Tibial nerve (tissue), 4 donors: ENCODE measurements at regions not wholly inside any gene's neighbourhood (a gene's known extent, or its start where the extent isn't known, plus 50 kb on each side); places are given as distances from the start of the nearest gene placed in this dataset.

Experiments used
- DNase-seq, 2 donors: peaks; one replicate each; pipeline ENCODE4 v3.0.0-alpha.2; 2019; ENCODE audit warnings: low spot score in 2 of 2
- H3K27ac ChIP-seq, 4 donors: fragments of 200-600 bp; sonication (generic) in 3 of 4; one replicate each; pipeline ENCODE4 v1.5.1; 2017 to 2019; ENCODE audit warnings: mild to moderate bottlenecking in 1 of 4
- H3K27me3 ChIP-seq, 2 donors: fragments of 200-600 bp; sonication (generic) in 1 of 2; one replicate each; pipeline versions ENCODE4 v1.5.1 to v1.6.0; 2017 to 2019
- H3K36me3 ChIP-seq, 3 donors: fragments of 200-600 bp; sonication (generic); one replicate each; pipeline ENCODE4 v1.5.1; 2018 to 2019
- H3K4me1 ChIP-seq, 4 donors: fragments of 200-600 bp; sonication (generic) in 3 of 4; one replicate each; pipeline ENCODE4 v1.5.1; 2017 to 2019
- H3K4me3 ChIP-seq, 4 donors: fragments of 200-600 bp; sonication (generic) in 3 of 4; one replicate each; pipeline ENCODE4 v1.5.1; 2017 to 2019; ENCODE audit warnings: mild to moderate bottlenecking in 1 of 4, moderate library complexity in 1 of 4
- H3K9me3 ChIP-seq, 4 donors: fragments of 200-600 bp; sonication (generic) in 3 of 4; one replicate each; pipeline ENCODE4 v1.5.1; 2017 to 2019
- CTCF ChIP-seq, 5 experiments: fragments of 200-600 bp in 3 of 5; fragments of 450-650 bp in 2 of 5; sonication (generic) in 3 of 5; IDR thresholded peaks; one replicate each; pipeline ENCODE4 v1.5.1; 2016 to 2019; ENCODE audit warnings: antibody characterized with exemption in 5 of 5, mild to moderate bottlenecking in 3 of 5, moderate library complexity in 2 of 5
- EP300 ChIP-seq, 2 donors: sonication (generic); formaldehyde crosslinking; IDR thresholded peaks; one replicate each; pipeline ENCODE4 v1.6.1; 2017; ENCODE audit warnings: antibody characterized with exemption in 2 of 2, mild to moderate bottlenecking in 1 of 2
- POLR2A ChIP-seq, 2 donors: fragments of 450-650 bp; IDR thresholded peaks; one replicate each; pipeline ENCODE4 v1.6.1; 2017; ENCODE audit warnings: antibody characterized with exemption in 2 of 2, mild to moderate bottlenecking in 2 of 2, moderate library complexity in 2 of 2
- WGBS, 2 donors: methylation state at CpG; one replicate each; pipeline ENCODE4 v1.1.5; 2018; 5-methylcytosine and 5-hydroxymethylcytosine counted together

- DNase-seq, result no peak
- Histone ChIP-seq H3K27ac (no peak overlapping the region), H3K27me3 (no peaks in the 10 kb centered on the region), H3K4me1 (no peaks in the 10 kb centered on the region), H3K9me3 (no peaks in the 10 kb centered on the region), H3K4me3 (no peak overlapping the region), H3K36me3 (no peaks in the 10 kb centered on the region)
- TF ChIP-seq EP300 (IDR thresholded peaks at IDR 0.05) (no peak), CTCF (IDR thresholded peaks at IDR 0.05) (no peak), POLR2A (IDR thresholded peaks at IDR 0.05) (no peak)
- WGBS, 2 donors, result 89 to 94% methylated on average over 13 of the region's 13 CpGs
These were observed 1563.2 kb upstream of the MIR17HG start for GRCh38 chr13:89784161-89784809.

GRCh38 chr13:89786531-89786930 lies 1561.0 kb upstream of the MIR17HG start:
- H3K36me3 ChIP-seq, result no peaks in the 10 kb centered on the region
- 48 to 61% methylated on average over 1 of the region's 1 CpG for WGBS, 2 donors
- no peaks in the 10 kb centered on the region for H3K27me3 ChIP-seq
- no peaks in the 10 kb centered on the region for H3K4me1 ChIP-seq
- H3K9me3 ChIP-seq, result no peaks in the 10 kb centered on the region
- TF ChIP-seq CTCF (IDR thresholded peaks at IDR 0.05), result no peak
- TF ChIP-seq EP300 (IDR thresholded peaks at IDR 0.05), result no peak
- TF ChIP-seq POLR2A (IDR thresholded peaks at IDR 0.05), result no peak
- no peak overlapping the region for H3K4me3 ChIP-seq
- no peak overlapping the region for H3K27ac ChIP-seq
- DNase-seq, result no peak

GRCh38 chr13:89790696-89791095 lies 1556.8 kb upstream of the MIR17HG start:
- H3K9me3 ChIP-seq, result no peaks in the 10 kb centered on the region
- no peak for DNase-seq
- no peak overlapping the region for H3K4me3 ChIP-seq
- H3K27me3 ChIP-seq, result no peaks in the 10 kb centered on the region
- H3K36me3 ChIP-seq, result no peaks in the 10 kb centered on the region
- H3K4me1 ChIP-seq, result no peaks in the 10 kb centered on the region
- no peak overlapping the region for H3K27ac ChIP-seq
- TF ChIP-seq POLR2A (IDR thresholded peaks at IDR 0.05), result no peak
- no peak for TF ChIP-seq CTCF (IDR thresholded peaks at IDR 0.05)
- no peak for TF ChIP-seq EP300 (IDR thresholded peaks at IDR 0.05)

- no peaks in the 10 kb centered on the region for H3K4me1 ChIP-seq
- no peaks in the 10 kb centered on the region for H3K9me3 ChIP-seq
- WGBS, 2 donors, result 66 to 73% methylated on average over 2 of the region's 2 CpGs
- no peaks in the 10 kb centered on the region for H3K36me3 ChIP-seq
- no peaks in the 10 kb centered on the region for H3K27me3 ChIP-seq
- no peak for DNase-seq
- no peak overlapping the region for H3K4me3 ChIP-seq
- no peak for TF ChIP-seq POLR2A (IDR thresholded peaks at IDR 0.05)
- no peak for TF ChIP-seq EP300 (IDR thresholded peaks at IDR 0.05)
- no peak for TF ChIP-seq CTCF (IDR thresholded peaks at IDR 0.05)
- no peak overlapping the region for H3K27ac ChIP-seq
These were observed 1555.4 kb upstream of the MIR17HG start for GRCh38 chr13:89791971-89792630.

GRCh38 chr13:89796196-89796595 lies 1551.3 kb upstream of the MIR17HG start:
- WGBS, 2 donors, result 91 to 92% methylated on average over 4 of the region's 4 CpGs
- DNase-seq, result no peak
- Histone ChIP-seq H3K27me3 (no peaks in the 10 kb centered on the region), H3K36me3 (no peaks in the 10 kb centered on the region), H3K4me3 (no peak overlapping the region), H3K27ac (no peak overlapping the region), H3K9me3 (no peaks in the 10 kb centered on the region), H3K4me1 (no peaks in the 10 kb centered on the region)
- TF ChIP-seq POLR2A (IDR thresholded peaks at IDR 0.05) (no peak), EP300 (IDR thresholded peaks at IDR 0.05) (no peak), CTCF (IDR thresholded peaks at IDR 0.05) (no peak)
